HG03565 (cell line): ENCODE measurements at regions not wholly inside any gene's neighbourhood (a gene's known extent, or its start where the extent isn't known, plus 50 kb on each side); places are given as distances from the start of the nearest gene placed in this dataset.
A peak's percentile ranks its signal among the peaks of the same experiment; 100 is the strongest.

ENCODE experiments used
- ATAC-seq: cut with Tn5 transposase; IDR thresholded peaks from one replicate; pipeline ENCODE4 v1.9.1; 2021; ENCODE audit warnings: mild to moderate bottlenecking, moderate library complexity; ENCODE audit not compliant: unreplicated experiment

DNA sequence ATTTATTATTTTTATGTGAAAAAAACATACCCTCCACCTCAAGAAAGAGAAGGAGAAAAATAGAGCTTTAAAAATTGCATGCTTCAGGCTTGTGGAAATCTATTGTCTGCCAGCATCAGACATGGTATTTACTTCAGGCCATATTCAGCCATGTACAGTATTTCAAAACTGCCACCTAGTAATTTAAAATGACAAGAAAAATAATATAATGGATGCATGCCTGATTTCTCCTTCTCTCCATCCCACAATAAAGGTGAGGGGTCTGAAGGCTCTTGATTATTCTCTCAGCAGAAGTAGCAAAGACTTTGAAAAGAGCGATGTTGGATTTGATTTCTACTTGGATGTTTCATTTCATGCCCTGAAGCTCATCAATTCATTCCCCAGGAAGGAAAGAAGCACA, 250.7 kb downstream of the TBC1D4 start:
- no peak for ATAC-seq

DNA sequence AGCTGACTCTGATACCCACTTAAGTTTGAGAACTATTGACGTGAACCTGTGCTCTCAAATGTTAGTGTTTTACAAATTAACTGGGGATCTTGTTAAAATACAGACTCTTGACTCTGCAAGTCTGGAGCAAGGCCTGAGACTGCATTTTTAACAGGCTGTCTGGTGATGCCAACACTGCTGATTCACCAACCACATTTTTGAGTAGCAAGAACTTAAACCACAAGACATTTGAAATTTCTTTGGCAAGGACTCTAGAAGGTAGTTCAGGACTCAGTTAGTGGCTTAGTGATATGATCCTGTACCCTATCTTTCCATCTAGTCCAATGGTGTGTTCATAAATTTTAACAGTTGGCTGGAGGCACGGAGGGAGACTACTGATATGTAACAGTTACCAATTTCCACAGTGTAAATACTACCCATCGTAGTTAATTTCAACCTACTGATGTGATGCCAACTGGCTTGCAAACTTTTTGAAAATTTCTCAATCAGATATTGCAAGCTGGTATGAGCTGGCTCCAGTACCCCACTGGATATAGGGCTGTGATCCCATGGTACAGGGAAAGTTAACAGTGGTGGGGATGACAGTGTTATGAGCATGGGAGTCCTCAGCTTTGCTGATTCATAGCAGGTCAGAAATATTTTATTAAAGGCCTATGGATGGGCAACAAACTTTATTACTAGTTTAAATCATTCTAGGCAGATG, 255.1 kb downstream of the TBC1D4 start:
- no peak for ATAC-seq

DNA sequence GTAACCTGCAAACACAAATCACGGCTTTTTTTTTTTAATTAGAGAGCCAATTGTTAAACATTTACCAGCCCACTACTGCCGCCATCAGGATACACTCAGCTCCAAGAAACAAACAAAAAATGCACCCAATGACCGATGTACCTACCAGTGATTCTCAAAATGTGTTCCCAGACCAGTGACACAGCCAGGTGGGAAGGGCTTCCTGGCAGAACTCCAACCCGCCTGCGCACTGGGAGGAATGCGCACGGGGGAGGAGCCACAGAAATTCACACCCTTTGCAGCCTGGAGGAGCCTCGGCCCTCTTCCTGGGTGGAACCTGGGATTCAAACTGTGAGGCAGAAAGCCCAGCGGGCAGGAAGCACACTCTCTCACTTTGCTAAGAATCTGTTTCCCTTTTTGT, 255.9 kb downstream of the TBC1D4 start:
- no peak for ATAC-seq

DNA sequence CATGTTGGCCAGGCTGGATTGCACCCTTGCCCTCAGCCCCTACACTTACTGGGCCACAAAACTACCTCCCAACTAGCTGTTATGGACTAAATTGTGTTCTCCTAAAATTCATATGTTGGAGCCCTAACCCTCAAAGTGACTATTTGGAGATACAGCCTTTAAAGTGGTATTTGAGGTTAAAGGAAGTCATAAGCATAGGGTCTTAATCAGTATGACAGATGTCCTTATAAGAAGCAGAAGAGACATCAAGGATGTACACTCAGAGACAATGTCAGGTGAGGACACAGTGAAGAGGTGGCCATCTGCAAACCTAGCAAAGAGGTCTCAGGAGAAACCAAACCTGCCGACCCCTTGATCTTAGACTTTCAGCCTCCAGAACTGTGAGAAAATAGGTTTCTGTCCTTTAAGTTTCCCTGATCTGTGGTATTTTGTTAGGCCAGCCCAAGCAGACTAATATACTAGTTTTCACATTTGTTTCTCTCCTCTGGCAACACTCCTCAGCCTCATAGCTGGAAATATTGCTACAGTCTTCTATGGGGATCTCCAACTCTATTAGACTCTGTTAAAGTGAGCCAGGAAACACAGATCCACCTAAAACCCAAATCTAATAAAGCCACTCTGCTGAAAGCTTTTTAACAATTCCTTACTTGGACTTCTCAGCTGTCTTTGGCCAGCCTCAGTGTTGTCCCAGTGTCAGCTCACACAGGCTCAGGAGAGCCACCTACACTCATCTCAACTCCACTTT, 256.5 kb downstream of the TBC1D4 start:
- no peak for ATAC-seq

DNA sequence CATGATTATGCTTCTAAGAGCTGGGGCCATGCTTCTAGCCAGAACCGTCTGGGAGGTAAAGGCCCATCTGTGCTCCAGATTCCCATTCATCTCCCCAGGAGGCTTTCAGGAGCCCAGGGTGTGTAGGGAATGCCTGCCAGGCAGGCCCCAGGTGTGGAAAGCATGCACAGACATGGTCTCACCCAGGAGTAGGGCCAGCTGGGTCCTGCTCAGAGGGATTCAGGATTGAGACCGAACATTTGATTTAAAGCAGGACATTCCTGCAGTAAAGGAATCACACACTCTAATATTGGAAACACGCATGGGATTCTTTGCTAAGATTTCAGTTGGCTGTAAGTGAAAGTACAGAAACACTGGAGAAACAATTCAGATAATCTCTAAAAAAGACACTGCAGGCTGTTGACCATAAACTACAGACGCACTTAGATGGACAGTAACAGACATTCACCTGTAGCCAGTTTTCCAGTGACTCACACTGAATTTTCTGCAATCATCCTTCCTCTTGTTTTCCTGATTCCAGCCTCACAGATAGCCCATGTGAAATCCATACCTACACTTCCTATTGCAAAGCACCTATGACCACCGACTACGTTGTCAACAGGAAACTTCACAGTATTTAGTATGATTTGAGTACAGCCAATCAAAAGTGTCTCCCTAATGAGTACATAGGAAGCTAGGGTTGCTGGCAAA, 257.8 kb downstream of the TBC1D4 start:
- ATAC-seq = no peak

DNA sequence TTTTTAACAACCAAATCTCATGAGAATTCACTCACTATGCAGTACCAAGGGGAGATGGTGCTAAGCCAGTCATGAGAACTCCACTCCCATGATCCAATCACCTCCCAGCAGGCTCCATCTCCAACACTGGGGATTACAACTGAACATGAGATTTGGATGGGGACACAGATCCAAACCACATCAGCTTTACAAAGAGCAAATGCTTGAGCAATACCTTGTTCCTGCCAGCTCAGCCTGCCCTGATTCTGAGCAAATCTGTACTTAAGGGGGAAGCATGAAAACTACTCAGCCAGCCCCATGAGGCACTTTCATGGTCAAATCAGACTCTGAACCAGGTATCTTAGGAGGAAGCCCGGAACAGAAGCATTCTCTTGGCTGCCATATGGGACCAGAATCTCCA, 259.9 kb downstream of the TBC1D4 start:
- no peak for ATAC-seq

DNA sequence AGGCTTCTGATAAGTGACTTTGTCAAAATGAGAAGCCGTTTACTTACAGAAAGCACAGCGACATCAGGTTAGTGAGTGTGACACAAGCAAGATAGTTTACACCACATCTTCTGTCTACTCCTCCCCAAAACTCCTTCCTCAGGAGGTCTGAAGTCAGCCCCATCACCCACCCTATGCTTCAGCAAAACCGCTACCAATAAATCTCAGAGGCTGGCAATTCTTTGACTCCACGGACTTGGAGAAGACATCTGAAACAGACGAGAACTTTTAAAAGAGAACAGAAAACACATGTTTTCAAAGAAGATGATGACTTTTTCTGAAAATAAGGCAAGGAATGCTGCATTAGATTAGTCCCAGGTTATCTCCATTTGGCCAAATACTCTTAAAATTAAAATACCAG, 261.1 kb downstream of the TBC1D4 start:
- no peak for ATAC-seq

DNA sequence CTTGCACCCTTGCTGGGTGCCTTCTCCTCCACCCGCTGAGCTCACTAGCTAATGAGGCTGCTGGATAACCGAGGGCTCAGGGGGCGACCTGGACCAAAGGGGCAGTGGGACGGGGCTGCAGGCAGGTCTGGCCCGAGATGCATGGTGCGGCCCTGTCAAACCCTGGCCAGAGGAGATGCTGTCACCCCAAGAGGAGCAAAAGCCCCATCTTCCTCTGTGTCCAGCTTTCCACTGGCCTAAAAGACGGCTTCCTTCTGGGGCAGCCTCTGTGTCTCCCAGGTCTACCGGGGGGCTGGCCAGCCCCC, 261.8 kb downstream of the TBC1D4 start:
- ATAC-seq = no peak

DNA sequence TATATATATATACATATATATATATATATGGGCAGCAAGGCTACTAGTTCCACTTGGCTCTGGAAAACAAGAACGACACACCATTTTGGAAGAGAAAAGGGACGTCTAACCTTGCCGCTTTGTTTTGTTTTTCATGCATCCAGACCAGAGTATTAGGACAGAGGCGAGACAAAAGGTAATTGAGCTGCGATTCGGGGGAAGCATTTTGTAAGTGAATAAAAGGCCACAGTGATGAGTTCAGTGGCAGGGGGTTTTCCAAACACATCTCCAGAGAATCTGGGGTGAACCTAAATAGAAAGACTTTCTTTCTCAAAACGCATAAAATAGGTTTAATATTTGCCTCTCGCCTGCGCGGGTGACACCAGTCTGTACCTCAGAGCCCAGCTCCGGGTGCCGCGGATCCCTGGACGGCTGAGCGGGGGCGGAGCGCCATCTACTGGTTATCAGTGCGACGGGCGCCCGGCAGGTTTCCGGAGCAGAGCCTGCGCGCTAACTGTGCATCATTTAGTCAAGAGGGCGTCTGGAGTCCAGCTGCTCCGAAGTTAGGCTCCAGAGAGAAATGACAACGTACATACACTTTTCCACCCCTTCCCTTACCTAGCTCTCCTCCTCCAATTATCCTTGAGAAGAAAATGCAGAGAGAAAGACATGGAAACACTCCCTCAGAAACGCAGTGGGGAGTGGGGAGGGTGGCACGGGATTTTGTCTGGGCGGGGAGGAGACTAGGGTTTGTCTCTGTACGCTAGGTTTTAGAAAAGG, 262.3 kb downstream of the TBC1D4 start:
- ATAC-seq = peak; percentile 96

DNA sequence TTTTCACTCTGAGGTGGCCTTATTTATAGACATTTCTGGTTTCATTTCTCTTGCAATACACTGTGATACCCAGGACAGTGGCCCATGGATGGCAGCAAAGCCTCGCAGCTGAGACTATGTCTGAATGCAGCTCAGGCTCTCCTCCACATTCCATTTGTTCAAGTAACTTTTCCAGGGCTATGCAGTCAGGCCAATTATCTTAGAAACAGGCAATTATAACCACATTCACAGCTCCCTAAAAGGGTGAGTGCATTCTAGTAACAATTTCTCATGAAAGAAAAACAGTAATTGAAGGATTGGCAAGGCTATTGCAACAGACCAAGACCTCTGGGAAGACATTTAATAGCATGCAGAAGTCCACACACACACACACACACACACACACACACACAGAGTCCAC, 264.0 kb downstream of the TBC1D4 start:
- ATAC-seq = no peak

DNA sequence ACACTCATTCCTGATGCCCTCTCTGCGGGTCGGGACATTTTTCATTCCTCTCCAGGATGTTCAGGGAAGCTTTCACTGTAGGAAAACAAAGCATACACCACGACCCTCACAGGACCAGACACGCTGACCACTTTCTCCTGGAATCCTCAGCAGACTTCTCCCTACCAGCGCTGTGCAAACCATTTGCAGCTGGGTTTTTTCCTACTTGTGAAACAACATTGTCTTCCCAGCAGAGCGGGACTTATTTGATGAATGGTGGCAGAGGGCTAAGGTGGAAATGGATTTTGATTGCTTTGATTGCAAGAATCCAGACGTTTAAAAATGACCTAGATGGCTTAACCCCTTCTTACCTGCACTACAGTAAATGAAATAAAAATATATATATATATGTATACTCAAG, 265.9 kb downstream of the TBC1D4 start:
- ATAC-seq = no peak

DNA sequence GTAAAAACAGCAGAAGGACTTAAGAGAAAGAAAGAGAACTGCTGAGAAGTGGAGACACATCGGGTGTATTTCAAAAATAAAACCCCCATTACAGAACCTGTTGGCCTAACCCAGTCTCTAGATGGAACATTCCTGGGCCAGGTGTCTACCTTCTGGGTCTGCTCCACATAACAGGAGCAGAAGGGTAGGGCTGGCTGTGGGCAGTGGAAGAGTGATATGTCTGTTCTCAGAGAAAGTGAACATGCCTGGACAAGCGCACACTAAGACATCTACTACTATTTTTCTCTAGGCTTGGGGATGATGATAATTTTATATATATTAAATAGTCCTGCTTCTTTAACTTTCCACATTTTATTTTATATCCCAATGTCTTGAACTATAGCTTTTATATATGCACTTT, 267.1 kb downstream of the TBC1D4 start:
- no peak for ATAC-seq

DNA sequence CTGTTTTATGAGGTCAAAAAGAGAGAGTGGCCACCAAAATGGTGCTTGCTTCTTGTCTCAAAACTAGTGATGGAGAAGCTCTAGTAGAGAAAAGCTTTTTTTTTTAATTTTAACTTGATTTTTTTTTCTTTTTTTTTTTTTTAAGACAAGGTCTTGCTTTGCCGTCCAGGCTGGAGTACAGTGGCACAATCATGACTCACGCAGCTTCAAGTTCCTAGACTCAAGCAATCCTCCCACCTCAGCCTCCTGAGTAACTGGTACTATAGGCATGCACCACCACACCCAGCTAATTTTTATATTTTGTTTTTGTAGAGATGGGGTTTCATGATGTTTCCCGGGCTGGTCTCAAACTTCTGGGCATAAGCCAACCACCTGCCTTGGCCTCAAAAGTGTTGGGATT, 279.0 kb downstream of the TBC1D4 start:
- ATAC-seq = no peak

DNA sequence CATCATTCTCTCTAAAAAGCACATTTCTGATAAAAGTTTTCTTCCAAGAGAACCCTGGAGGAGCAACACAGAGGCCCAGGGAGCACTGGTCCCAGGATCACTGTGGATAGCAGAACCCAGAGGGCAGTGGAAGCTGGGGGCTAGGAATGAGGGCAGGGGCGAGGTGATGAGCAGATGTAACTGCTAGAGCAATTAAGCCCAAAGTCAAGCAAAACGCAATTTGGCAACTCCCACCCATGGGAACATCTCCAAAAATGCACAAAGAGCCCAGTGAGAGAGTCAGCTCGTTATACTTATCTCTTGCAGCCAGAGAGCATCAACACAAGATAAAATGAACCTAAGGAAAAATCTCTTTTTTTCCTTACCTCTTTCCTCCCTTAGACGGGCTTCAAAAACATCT, 284.2 kb downstream of the TBC1D4 start:
- no peak for ATAC-seq

DNA sequence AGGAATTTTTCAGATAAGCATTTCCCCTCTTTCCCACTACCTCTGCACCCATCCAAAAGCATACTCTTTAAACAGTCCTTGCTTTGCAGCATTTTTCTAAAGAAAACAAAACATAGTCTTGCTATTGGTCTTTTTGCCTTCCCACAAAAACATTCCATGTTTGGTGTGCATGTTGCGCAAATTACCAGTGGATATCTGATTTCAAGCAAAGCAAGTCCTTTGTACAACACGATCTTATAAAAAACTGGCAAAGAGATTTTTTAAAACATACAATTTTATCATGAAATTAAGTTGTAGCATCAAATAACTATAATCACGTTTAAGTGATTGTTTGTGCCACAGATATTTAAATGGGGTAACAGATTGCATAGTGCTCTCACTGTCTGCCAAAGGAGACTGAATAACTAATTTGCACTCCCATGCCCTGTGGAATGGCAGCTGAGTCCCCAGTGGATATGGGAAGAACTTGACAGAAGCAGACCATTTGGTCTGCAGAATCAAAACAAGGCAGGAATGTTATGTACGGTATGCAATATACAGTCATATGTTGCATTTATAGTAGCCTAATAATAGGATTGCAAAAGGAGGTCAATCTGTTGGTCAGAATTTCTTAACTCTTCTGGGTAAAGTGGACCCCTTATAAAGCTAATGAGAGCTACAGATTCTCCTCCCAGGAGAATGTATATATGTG, 285.7 kb downstream of the TBC1D4 start:
- no peak for ATAC-seq

DNA sequence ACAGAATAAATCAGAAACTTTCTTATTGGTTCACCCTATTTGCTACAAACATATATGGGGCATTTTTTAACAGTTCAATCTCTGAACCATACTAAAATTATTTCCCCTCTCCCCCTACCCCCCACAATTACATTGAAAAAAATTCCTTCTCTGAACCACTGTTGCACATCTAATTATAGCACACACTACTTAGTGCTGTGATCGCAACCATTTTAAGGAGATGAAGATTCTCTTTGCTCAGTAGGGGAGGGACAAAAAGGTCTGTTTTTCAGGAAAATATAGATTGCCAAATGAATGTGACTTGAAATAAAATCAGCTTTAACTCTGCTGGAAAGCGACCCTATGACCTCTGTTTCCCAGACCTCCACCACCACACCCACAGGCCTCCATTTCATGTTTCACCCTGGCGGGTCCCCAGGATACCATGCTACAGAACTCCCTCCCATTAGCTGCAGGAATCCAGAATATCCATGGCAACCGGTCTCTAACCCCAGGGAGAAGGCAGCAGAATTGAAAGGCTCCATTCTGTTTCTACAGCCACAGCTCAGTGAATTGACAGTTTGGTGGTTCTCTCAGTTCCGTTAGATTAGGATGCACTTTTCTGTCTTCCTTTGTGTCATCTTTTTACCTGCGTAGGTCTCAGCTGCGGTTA, 286.3 kb downstream of the TBC1D4 start:
- ATAC-seq = no peak

DNA sequence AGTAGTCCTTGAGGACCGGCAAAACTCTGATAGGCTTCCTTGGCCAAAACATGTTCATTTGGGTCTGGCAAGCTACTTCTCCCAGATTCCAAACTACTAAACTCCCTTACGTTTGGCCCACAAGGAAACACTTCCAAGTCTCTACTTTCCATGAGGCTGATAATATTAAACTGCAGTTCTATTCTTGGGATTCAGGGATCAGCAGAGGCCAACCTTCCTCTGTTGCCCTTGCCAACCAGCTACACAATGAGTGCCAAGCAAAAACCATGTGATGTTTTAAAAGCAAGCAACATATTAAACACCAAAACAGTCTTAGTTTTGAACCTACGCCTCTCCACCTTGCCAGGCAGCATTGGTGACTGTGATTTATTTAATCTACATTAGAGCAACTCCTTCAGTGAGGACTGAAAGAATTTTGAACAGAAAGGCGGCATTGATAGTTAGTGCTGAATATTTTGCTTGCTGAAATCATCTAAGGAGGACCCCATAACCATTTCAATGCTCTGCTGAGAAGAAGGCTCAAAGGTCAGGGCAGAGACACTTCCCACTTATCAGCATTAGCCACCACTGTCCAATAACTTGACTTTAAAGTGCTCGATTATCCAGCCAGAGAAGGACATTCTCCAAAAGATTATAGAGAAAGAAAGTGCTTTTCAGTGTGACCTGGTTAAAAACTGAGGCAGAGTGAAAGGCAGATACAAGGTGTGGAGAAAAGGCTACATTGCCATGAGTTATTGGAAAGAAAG, 287.1 kb downstream of the TBC1D4 start:
- no peak for ATAC-seq

DNA sequence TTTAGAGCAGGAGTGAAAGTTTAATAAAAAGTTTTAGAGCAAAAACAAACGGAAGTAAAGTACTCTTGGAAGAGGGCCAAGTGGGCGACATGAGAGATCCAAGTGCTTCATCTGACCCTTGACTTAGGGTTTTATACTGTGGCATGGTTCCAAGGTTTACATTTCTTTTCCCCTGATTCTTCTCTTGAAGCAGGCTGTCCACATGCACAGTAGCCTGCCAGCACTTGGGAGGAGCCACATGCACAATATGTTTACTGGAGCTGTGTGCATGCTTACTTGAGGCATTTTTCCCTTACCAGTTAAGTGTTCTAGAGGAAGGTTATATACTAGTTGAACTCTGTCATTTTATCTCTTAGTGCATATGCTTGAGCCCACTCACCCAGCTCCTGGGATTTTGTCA, 295.6 kb downstream of the TBC1D4 start:
- no peak for ATAC-seq

DNA sequence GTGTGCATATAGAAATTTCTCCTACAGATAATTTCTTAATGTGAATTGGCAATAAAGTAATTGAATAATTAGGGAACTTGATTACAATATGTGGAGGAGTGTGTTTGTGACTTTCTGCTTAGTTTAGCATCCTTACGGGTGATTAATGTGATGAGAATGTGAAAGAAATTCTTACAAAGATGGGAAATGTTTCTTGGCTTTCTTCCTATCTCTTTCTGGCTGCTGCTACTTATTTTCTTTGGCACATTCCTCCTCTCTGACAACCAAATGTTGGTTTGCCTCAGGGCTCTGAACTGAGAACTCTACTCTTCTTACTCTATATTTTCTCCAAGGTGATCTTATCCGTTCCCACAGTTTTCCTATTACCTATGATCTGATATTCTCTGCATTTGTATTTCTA, 300.1 kb downstream of the TBC1D4 start:
- no peak for ATAC-seq
